H9 (cell line): ENCODE measurements at regions not wholly inside any gene's neighbourhood (a gene's known extent, or its start where the extent isn't known, plus 50 kb on each side); places are given as distances from the start of the nearest gene placed in this dataset.

ENCODE experiments used
- DNase-seq: peaks from one replicate; pipeline ENCODE4 v3.0.0-alpha.2; 2017
- H2AFZ ChIP-seq: one replicate; pipeline ENCODE4 v1.6.1; 2013; ENCODE audit warnings: mild to moderate bottlenecking, low read length, control low read depth, moderate library complexity
- H2AK5ac ChIP-seq: 2 replicates; pipeline ENCODE4 v1.6.1; 2013; ENCODE audit warnings: low read length, control low read depth, mixed read lengths; ENCODE audit not compliant: insufficient read length
- H2BK120ac ChIP-seq: one replicate; pipeline ENCODE4 v1.6.1; 2013; ENCODE audit warnings: low read depth, mild to moderate bottlenecking, low read length, control low read depth, inconsistent platforms; ENCODE audit not compliant: poor library complexity, severe bottlenecking
- H2BK12ac ChIP-seq: 2 replicates; pipeline ENCODE4 v1.6.1; 2013; ENCODE audit warnings: low read length, control low read depth, mixed read lengths, low read depth; ENCODE audit not compliant: insufficient read length
- H2BK15ac ChIP-seq: 2 replicates; pipeline ENCODE4 v1.6.1; 2013; ENCODE audit warnings: low read depth, low read length, control low read depth
- H2BK20ac ChIP-seq: one replicate; pipeline ENCODE4 v1.6.1; 2013; ENCODE audit warnings: low read depth, mild to moderate bottlenecking, low read length, control low read depth, inconsistent platforms; ENCODE audit not compliant: poor library complexity, severe bottlenecking
- H2BK5ac ChIP-seq: 2 replicates; pipeline ENCODE4 v1.6.1; 2013; ENCODE audit warnings: low read length, control low read depth, mixed read lengths; ENCODE audit not compliant: insufficient read length
- H3K14ac ChIP-seq: 2 replicates; pipeline ENCODE4 v1.6.1; 2013; ENCODE audit warnings: low read length, control low read depth; ENCODE audit not compliant: insufficient read depth
- H3K18ac ChIP-seq: 2 replicates; pipeline ENCODE4 v1.6.1; 2013; ENCODE audit warnings: low read depth, mild to moderate bottlenecking, mixed read lengths, low read length, control low read depth; ENCODE audit not compliant: insufficient read length
- H3K23ac ChIP-seq: 2 replicates; pipeline ENCODE4 v1.6.1; 2013; ENCODE audit warnings: low read length, control low read depth, mixed read lengths, low read depth; ENCODE audit not compliant: insufficient read length
- H3K23me2 ChIP-seq: 2 replicates; pipeline ENCODE4 v1.6.1; 2013; ENCODE audit warnings: low read depth, mild to moderate bottlenecking, mixed read lengths, low read length, control low read depth; ENCODE audit not compliant: insufficient read length, poor library complexity, severe bottlenecking
- H3K27ac ChIP-seq: 2 replicates; pipeline ENCODE4 v1.5.1; 2013; ENCODE audit warnings: low read length, control low read depth, mixed read lengths, low read depth; ENCODE audit not compliant: insufficient read length
- H3K27me3 ChIP-seq: 2 replicates; pipeline ENCODE4 v1.6.1; 2013; ENCODE audit warnings: low read length, control low read depth, inconsistent platforms; ENCODE audit not compliant: insufficient read depth
- H3K4ac ChIP-seq: 2 replicates; pipeline ENCODE4 v1.6.1; 2013; ENCODE audit warnings: low read depth, mild to moderate bottlenecking, control low read depth, inconsistent platforms, low read length, moderate library complexity
- H3K4me1 ChIP-seq: 2 replicates; pipeline ENCODE4 v1.6.1; 2013; ENCODE audit warnings: low read length, control low read depth, inconsistent platforms; ENCODE audit not compliant: insufficient read depth
- H3K4me2 ChIP-seq: 2 replicates; pipeline ENCODE4 v1.6.1; 2013; ENCODE audit warnings: low read length, control low read depth, mixed read lengths; ENCODE audit not compliant: insufficient read length, insufficient read depth
- H3K56ac ChIP-seq: 2 replicates; pipeline ENCODE4 v1.6.1; 2013; ENCODE audit warnings: low read depth, mild to moderate bottlenecking, mixed read lengths, low read length, control low read depth; ENCODE audit not compliant: insufficient read length
- H3K79me1 ChIP-seq: 2 replicates; pipeline ENCODE4 v1.6.1; 2013; ENCODE audit warnings: low read depth, mild to moderate bottlenecking, moderate library complexity, low read length, control low read depth, inconsistent platforms; ENCODE audit not compliant: insufficient read depth, poor library complexity, severe bottlenecking
- H3K79me2 ChIP-seq: 2 replicates; pipeline ENCODE4 v1.6.1; 2013; ENCODE audit warnings: low read length, control low read depth, inconsistent platforms; ENCODE audit not compliant: insufficient read depth
- H3K9ac ChIP-seq: 2 replicates; pipeline ENCODE4 v1.6.1; 2013; ENCODE audit warnings: low read length, control low read depth, mixed read lengths; ENCODE audit not compliant: insufficient read length; ENCODE audit errors: extremely low read depth
- H3K9me3 ChIP-seq: one replicate; pipeline ENCODE4 v1.6.1; 2013; ENCODE audit warnings: low read depth, low read length, inconsistent platforms; ENCODE audit not compliant: control insufficient read depth
- H3T11ph ChIP-seq: one replicate; pipeline ENCODE4 v1.6.1; 2013; ENCODE audit warnings: mild to moderate bottlenecking, low read length, control low read depth, inconsistent platforms
- H4K20me1 ChIP-seq: one replicate; pipeline ENCODE4 v1.6.1; 2013; ENCODE audit not compliant: control insufficient read depth, insufficient read length, insufficient read depth
- H4K5ac ChIP-seq: 2 replicates; pipeline ENCODE4 v1.6.1; 2013; ENCODE audit warnings: low read depth, mild to moderate bottlenecking, mixed read lengths, low read length, control low read depth; ENCODE audit not compliant: insufficient read length
- H4K8ac ChIP-seq: replicated peaks from 2 replicates; pipeline ENCODE4 v1.6.1; 2013; ENCODE audit warnings: low read length, control low read depth, mixed read lengths, low read depth; ENCODE audit not compliant: insufficient read length
- H4K91ac ChIP-seq: 2 replicates; pipeline ENCODE4 v1.6.1; 2013; ENCODE audit warnings: low read depth, mild to moderate bottlenecking, moderate library complexity, mixed read lengths, low read length, control low read depth; ENCODE audit not compliant: insufficient read length
- H3K27ac Mint-ChIP-seq, 3 experiments: 2 replicates in 2 of 3; 3 replicates in 1 of 3; pipeline ENCODE4 v1.8.0; 2020 to 2021; ENCODE audit warnings: mixed read lengths in 3 of 3, mild to moderate bottlenecking in 1 of 3, moderate library complexity in 1 of 3
- H3K27me3 Mint-ChIP-seq: 2 replicates; pipeline ENCODE4 v1.8.0; 2021; ENCODE audit warnings: low read depth, mild to moderate bottlenecking, moderate library complexity, mixed read lengths
- H3K36me3 Mint-ChIP-seq, 3 experiments: 2 replicates in 2 of 3; 3 replicates in 1 of 3; pipeline ENCODE4 v1.8.0; 2020 to 2021; ENCODE audit warnings: low read depth in 3 of 3, mixed read lengths in 3 of 3; ENCODE audit not compliant: insufficient read depth in 1 of 3
- H3K4me1 Mint-ChIP-seq, 2 experiments: 2 replicates each; pipeline ENCODE4 v1.8.0; 2020; ENCODE audit warnings: mixed read lengths in 2 of 2
- H3K4me3 Mint-ChIP-seq, 2 experiments: 2 replicates in 1 of 2; 3 replicates in 1 of 2; pipeline ENCODE4 v1.8.0; 2020 to 2021; ENCODE audit warnings: mild to moderate bottlenecking in 2 of 2, mixed read lengths in 2 of 2, moderate library complexity in 1 of 2
- H3K9me3 Mint-ChIP-seq, 2 experiments: 2 replicates in 1 of 2; 3 replicates in 1 of 2; pipeline ENCODE4 v1.8.0; 2020; ENCODE audit warnings: mild to moderate bottlenecking in 2 of 2, mixed read lengths in 2 of 2, moderate library complexity in 1 of 2
- WGBS: extraction: QIAGEN DNeasy Blood & Tissue Kit; methylation state at CpG from one replicate; pipeline ENCODE4 v1.1.7; 2013; ENCODE audit warnings: missing lambda C conversion rate, low lambda C conversion rate, mixed read lengths; ENCODE audit not compliant: insufficient read length; ENCODE audit errors: extremely low coverage; 5-methylcytosine and 5-hydroxymethylcytosine counted together
- TF ChIP-seq, protein P1 (sequence below): fragments of 200-600 bp; sonication (generic); conservative IDR thresholded peaks from 3 replicates; pipeline ENCODE4 v1.8.0; 2021; ENCODE audit warnings: antibody characterized with exemption, mild to moderate bottlenecking

DNA sequence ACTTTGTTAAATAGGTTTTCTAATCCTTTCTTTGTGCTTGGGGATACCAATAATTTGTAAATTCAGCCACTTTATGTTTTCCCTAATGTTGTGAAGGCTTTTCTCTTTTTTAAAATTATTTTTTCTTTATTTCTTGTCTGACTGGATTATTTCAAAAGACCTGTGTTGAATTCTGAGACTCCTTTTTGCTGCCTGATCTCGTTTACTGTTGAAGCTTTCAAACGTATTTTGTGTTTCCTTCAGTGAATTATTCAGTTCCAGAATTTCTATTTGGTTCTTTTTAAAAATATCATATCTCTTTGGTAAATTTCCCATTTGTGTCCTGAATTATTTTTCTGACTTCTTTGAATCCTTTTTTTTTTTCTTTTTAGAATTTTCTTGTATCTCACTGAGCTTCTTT lies 241.6 kb downstream of the LRIG3 start:
- Histone ChIP-seq H3K14ac (no peak overlapping the region), H2AFZ (no peak overlapping the region), H3K27ac (no peak overlapping the region), H3K18ac (no peak overlapping the region), H3K56ac (no peak overlapping the region), H3K23me2 (no peaks in the 10 kb centered on the region), H3K4me1 (no peaks in the 10 kb centered on the region), H2BK5ac (no peak overlapping the region), H4K5ac (no peak overlapping the region), H4K91ac (no peak overlapping the region), H3T11ph (no peak overlapping the region), H3K9ac (no peak overlapping the region), H2BK15ac (no peak overlapping the region), H4K20me1 (no peaks in the 10 kb centered on the region), H2BK12ac (no peak overlapping the region), H2AK5ac (no peak overlapping the region), H3K4me2 (no peak overlapping the region), H3K9me3 (no peaks in the 10 kb centered on the region), H3K79me1 (no peaks in the 10 kb centered on the region), H3K79me2 (no peaks in the 10 kb centered on the region), H2BK120ac (no peak overlapping the region), H3K4ac (no peak overlapping the region), H2BK20ac (no peak overlapping the region), H3K27me3 (no peaks in the 10 kb centered on the region), H4K8ac (no peak overlapping the region), H3K23ac (no peak overlapping the region)
- peaks cover 8 to 22% (median 11%) of the 10 kb centered on the region in 3 experiments for H3K36me3 Mint-ChIP-seq
- H3K4me1 Mint-ChIP-seq: no peaks in the 10 kb centered on the region
- H3K27ac Mint-ChIP-seq: no peak overlapping the region
- no peak for DNase-seq
- WGBS: no CpG with 5 or more reads among the region's 2 CpGs
- H3K27me3 Mint-ChIP-seq: no peaks in the 10 kb centered on the region
- H3K9me3 Mint-ChIP-seq: peaks cover 19 to 22% of the 10 kb centered on the region in 2 experiments
- TF ChIP-seq, protein P1, sequence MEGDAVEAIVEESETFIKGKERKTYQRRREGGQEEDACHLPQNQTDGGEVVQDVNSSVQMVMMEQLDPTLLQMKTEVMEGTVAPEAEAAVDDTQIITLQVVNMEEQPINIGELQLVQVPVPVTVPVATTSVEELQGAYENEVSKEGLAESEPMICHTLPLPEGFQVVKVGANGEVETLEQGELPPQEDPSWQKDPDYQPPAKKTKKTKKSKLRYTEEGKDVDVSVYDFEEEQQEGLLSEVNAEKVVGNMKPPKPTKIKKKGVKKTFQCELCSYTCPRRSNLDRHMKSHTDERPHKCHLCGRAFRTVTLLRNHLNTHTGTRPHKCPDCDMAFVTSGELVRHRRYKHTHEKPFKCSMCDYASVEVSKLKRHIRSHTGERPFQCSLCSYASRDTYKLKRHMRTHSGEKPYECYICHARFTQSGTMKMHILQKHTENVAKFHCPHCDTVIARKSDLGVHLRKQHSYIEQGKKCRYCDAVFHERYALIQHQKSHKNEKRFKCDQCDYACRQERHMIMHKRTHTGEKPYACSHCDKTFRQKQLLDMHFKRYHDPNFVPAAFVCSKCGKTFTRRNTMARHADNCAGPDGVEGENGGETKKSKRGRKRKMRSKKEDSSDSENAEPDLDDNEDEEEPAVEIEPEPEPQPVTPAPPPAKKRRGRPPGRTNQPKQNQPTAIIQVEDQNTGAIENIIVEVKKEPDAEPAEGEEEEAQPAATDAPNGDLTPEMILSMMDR: no peak
- H3K4me3 Mint-ChIP-seq: no peak overlapping the region
